Stimulated activated CD4-positive, alpha-beta T cell treated with anti-CD3 and anti-CD28 coated beads, Interleukin-15, amount 100 ng/mL, for 1 hour (primary cell): ENCODE measurements at regions not wholly inside any gene's neighbourhood (a gene's known extent, or its start where the extent isn't known, plus 50 kb on each side); places are given as distances from the start of the nearest gene placed in this dataset.

Experiments
- DNase-seq, 2 donors: peaks; one replicate each; pipeline ENCODE4 v3.0.0-alpha.2; 2020; ENCODE audit warnings: low read depth in 1 of 2, low spot score in 1 of 2

GRCh38 chr4:54542540-54543041 lies 115.2 kb upstream of the KIT start:
- DNase-seq, result no peak

DNA sequence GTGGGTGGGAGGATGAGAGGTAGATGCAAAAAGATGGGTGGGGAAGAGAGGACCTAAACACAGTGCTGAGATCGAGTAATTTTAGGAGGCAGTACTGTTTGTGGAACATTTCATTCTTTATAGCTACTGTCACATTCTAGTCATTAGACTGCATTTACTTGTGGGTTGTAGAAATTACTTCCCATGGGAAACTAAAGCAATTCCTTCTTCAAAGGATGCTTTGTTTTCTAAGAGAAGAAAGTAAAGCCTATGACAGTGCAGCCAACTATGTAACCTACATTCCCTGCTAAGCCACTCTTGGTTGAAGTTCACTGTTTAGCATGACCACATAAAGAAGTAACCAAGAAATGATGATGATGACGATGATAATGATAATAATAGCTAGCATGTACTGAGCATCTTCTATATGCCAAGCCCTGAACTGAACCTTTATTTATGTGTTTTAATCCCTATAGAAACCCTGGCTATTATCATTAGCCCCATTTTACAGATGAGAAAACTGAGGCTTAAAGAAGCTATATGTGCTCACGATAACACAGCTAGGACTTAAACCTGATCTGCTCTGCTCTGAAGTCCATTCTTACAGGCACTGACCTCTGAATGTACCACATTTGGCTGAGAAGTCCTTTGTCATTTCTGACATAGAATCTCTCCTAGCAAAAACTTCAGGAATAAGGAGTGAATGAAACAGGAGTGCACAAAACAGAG lies 114.5 kb upstream of the KIT start:
- DNase-seq, result no peak

DNA sequence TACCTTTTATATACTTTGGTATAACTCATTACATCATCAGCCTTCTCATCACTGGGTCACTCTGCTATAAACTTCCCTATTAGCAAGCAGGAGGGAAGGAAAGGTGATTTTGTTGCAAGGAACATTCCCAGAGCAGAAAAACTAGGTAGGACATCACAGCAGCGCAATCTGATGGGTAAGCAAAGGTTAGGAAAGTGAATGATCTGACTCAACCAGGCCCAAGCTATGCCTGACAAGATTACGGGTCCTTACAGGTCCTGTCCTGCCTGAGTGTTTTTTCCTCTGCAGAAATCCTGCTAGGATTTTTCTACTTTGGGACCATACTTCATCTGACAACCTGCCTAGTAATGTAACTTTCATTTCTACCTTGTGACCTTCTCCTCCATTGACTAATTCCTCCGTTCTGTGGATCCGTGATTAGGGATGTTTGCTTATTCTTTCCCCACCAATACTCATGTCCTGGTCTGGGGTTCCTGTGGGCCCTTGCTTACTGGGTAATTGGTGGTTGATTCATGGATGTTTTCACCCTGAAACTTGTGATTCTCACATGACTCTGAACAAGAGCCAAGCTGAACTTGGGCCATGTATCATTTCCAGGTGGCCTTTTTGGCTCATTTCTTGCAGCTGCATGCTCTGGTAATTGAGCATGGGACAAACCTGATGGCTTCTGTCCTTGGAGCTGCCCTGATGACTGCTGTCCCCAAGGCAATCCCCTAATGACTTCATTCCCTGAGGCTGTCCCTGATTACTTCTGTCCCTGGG lies 111.9 kb upstream of the KIT start:
- no peak for DNase-seq

- DNase-seq, result no peak
Observed at GRCh38 chr4:54547299-54548097, 110.3 kb upstream of the KIT start.

GRCh38 chr4:54548098-54548620 lies 109.6 kb upstream of the KIT start:
- no peak for DNase-seq

DNA sequence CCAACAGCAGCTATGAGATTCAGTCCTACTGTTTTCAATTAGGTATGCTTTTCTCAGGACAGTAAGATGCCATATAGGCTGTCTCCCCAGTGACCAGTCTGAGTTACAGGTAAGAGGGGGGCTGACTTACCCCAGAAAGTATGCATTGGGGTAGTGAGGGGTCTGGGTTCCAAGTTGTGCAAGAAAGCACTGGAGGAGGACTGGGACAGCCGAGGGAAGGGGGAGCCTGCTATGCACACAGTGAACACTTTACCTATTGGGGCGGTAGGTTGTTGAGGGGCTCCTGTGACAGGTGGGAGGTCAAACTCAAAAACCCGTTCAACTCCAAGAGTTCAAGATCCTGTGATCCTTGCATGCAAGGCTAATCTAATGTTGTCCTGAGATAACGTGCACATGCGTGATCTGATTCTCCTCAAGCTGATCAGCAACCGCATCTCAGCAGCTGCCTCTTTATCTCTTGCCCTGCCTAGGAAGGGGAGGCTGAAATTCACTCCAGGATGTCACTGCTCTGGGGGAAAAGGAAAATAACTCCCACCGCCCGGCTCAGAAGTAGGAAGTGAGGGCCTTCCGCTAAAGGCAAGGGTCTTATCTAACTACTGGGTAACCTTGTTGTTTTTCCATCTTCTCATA lies 108.8 kb upstream of the KIT start:
- no peak for DNase-seq

GRCh38 chr4:54550395-54551171 lies 107.2 kb upstream of the KIT start:
- no peak for DNase-seq

DNA sequence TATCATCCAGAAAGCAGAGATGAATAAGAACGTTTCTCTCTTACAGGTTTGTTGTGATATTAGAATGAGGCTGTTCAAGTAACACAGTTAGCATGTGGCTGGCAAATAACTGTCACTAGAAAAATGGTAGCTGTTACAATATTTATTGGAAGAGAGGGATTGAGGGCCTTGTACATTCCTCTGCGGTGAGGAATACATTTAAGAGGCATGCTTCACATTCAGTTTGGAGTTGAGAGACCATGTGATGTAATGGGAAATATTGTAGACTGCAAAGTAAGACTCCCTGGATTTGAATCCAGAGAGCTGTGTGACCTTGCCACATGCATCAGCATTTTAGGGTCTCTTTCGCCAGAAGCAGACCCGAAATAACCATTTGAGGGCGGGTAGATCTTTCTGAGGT lies 104.8 kb upstream of the KIT start:
- no peak for DNase-seq

DNA sequence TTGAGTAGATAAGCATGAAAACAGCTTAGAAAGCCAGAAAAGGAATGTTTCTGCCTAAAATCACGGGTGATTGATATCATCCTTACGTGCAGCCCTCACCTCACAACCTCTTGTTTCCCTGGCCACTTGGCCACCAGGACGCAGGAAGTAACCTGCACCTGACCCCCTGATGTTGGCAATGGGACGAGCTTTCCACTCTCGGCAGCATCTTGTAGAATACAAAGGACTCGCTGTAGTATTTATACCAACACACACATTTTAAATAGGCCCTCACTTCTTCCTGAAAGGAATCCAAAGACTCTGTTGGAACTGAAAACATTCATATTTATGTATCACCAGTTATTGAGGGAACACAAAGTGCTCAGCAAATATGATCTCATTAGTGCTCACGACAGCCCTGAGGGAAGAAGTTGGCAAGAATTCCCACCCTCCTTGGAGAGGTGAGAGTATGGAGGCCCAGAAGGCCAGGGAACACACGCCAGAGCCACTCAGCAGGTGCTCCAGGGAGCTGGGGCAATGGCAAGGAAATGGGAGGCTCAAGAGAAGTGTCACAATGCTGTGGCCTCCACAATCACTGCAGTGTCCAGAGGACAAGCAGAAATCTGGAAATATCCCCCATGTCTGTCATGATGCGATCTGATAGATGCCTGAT lies 103.3 kb upstream of the KIT start:
- DNase-seq, result no peak

DNA sequence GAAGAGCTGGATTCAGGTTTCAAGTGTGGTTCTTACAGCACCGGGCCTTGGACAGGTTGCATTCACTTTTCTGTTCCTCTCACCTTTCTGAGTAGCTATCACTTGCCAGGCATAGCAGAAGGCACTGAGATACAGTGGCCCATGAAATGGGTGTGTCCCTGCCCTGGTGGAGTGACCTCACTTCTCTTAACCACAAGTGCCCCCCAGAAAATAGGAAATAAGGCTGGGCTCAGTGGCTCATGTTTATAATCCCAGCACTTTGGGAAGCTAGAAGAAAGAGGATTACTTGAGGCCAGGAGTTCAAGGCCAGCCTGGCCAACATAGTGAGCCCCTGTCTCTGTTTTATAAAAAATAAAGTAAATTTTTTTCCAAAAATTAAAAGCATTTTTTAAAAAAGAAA lies 101.7 kb upstream of the KIT start:
- DNase-seq, result no peak

DNA sequence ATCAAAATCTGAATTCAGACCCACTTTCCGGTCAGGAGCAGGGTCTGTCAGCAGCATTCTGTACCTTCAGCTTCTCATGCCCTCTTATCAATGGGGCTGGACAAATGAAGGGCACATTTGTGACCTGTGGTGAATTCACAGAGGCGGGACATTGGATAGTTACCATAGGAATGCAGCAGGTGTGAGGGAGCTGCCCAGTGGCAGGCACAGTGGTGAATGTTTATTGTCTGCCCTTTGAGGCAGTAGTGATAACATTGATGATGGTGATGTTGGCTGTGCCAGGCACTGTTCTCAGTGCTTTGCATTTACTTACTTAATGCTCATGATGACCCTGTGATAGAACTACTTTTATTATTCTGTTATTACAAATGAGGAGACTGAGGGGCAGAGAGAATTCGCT lies 101.2 kb upstream of the KIT start:
- DNase-seq, result no peak

- no peak for DNase-seq
Observed at GRCh38 chr4:54558889-54559677, 98.7 kb upstream of the KIT start.

DNA sequence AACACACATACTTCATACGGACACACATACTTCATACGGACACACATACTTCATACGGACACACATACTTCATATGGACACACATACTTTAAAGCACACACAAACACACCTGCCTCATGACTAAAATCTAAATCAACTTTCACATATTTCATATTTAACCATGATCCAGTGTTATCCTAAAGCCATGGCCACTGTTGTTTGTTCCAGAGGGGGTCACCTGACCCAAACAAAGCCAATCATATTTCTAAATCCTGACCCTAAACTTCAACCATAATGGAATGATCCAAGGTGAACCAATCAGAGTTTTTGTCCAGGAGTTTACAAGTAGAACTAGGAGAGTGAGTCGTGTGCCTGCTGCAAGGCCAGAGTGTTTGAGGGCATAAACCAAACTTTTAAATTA lies 97.2 kb upstream of the KIT start:
- DNase-seq, result no peak

DNA sequence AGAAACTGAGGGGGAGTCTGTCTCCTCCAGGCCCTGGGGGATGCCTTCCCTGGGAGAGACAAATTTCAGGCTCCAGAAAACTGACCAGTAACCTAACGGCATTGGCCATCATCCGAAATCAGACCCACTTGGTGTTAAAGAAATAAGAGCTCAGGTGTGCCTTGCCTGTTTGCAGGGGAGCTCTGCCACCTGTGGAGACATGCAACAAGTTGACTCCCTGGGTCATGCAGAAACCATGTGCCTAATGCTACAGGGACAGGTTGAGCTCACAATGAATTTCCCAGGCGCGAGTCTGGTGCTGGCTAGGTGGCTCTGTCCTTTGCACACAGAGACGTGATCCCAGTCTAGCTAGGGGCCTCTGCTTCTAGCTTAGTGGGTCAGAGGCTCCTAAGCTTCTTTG lies 95.8 kb upstream of the KIT start:
- no peak for DNase-seq

DNA sequence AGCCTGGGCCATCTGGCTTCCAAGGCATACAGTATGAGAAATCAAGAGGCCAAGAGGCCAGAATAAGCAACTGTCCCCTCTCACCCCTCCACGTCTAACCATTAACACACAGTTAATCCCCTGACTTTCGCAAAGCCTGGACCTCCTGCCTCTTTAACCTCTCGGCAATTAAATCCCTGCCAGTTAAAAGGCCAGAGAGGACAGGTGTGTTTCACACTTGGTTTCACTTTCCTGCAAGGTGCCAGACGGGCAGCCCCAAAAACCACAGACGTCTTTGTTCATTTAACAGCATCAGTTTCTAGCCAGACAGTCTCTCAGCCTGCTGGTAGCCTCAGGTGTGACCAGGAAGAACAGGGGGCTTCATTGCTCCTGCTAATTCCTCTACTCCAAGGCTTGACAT lies 91.1 kb upstream of the KIT start:
- DNase-seq, result no peak

DNA sequence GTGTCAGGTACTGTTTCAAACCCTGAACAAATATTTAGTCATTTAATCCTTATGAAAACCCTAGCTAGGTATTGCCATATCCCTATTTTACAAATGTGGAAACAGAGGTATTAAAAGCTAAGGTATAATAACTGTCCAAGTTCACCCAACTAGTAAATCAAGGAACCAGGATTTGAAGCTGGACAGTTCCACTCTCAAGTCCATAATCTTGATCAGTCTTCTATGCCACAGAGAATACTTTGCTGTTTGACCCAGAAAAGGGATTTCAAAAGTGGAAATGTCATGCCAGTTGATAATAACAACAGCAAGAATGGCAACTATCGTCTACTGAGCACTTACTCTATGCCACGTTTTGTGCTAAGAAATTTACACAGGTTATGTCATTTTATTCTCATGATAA lies 90.4 kb upstream of the KIT start:
- no peak for DNase-seq

GRCh38 chr4:54568184-54568583 lies 89.6 kb upstream of the KIT start:
- DNase-seq, result no peak

DNA sequence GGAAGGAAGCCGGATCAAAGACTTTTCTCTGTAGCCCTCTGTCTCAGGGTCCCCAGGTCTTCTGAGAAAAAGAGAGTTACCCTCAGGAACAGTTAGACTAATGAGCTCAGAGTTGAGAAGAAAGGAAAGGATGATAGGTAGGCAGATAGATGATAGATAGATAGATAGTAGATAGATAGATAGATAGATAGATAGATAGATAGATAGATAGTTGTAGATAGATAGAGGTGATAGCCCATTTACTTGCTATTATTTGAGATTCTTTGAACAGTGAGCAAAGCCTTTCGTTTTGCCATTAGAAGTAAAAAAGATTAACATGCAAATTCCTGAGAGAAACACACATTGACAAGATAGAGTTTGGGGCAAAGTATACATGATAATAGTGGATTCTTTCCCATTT lies 86.9 kb upstream of the KIT start:
- no peak for DNase-seq
